ENCODE measurements at regions not wholly inside any gene's neighbourhood (a gene's known extent, or its start where the extent isn't known, plus 50 kb on each side); places are given as distances from the start of the nearest gene placed in this dataset.

GRCh38 chr13:60986301-60986700 lies 429.3 kb downstream of the PCDH20 start:
- H3K36me3 ChIP-seq (ENCODE audit: control insufficient read depth in 2 of 4, insufficient read depth in 4 of 4, low read length in 3 of 4), result no peaks in the 10 kb centered on the region
- no peaks in the 10 kb centered on the region for H3K27me3 ChIP-seq (replicated peaks in 1 of 4; ENCODE audit: control insufficient read depth in 3 of 4, extremely low read depth in 1 of 4, insufficient read depth in 3 of 4, low read length in 3 of 4)
- no peak overlapping the region for H2BK20ac ChIP-seq (ENCODE audit: low read length)
- no peaks in the 10 kb centered on the region for H3K79me1 ChIP-seq (ENCODE audit: low read depth, low read length)
- no peak overlapping the region for H2BK5ac ChIP-seq (ENCODE audit: low read depth, low read length)
- no peaks in the 10 kb centered on the region for H3K79me2 ChIP-seq (ENCODE audit: control insufficient read depth in 1 of 2, insufficient read depth in 2 of 2, low read length in 2 of 2)
- H3K9ac ChIP-seq (replicated peaks in 1 of 4; ENCODE audit: extremely low read depth in 1 of 4, low read depth in 3 of 4, low read length in 3 of 4), result no peak overlapping the region
- H3K23ac ChIP-seq (ENCODE audit: insufficient read length), result no peak overlapping the region
- H3K4me2 ChIP-seq (ENCODE audit: insufficient read depth in 1 of 2, low read depth in 2 of 2, low read length in 2 of 2), result no peak overlapping the region
- H3K14ac ChIP-seq (ENCODE audit: insufficient read length), result no peak overlapping the region
- H4K20me1 ChIP-seq (replicated peaks in 1 of 2; ENCODE audit: control insufficient read depth in 1 of 2, insufficient read depth in 2 of 2, low read length in 2 of 2), result no peaks in the 10 kb centered on the region
- CTCF ChIA-PET (ENCODE audit: partially characterized antibody), result no interaction called here
- H3K27ac ChIP-seq (ENCODE audit: low read depth, low read length), result no peak overlapping the region
- FAIRE-seq (no peak), DNase-seq (ENCODE audit: low read depth in 1 of 2, low spot score in 2 of 2) (no peak)
- no peak overlapping the region for H3K4me3 ChIP-seq (ENCODE audit: extremely low read depth in 1 of 4, insufficient read depth in 2 of 4, low read depth in 3 of 4, low read length in 4 of 4)
- no peak overlapping the region for H3K4ac ChIP-seq (replicated peaks; ENCODE audit: insufficient read length, low read depth, low read length)
- H2BK15ac ChIP-seq (ENCODE audit: low read length), result no peak overlapping the region
- H4K8ac ChIP-seq (ENCODE audit: extremely low read depth, insufficient read depth, low read length), result no peak overlapping the region
- H4K91ac ChIP-seq (replicated peaks; ENCODE audit: insufficient read length, low read length), result no peak overlapping the region
- H3K56ac ChIP-seq (replicated peaks; ENCODE audit: insufficient read length, low read depth, low read length), result no peak overlapping the region
- no peak overlapping the region for H2BK12ac ChIP-seq (ENCODE audit: low read depth, low read length)
- no peak overlapping the region for H3K18ac ChIP-seq (ENCODE audit: extremely low read depth, low read length)
- H3K23me2 ChIP-seq (ENCODE audit: low read depth, low read length), result no peaks in the 10 kb centered on the region
- H3K9me3 ChIP-seq (ENCODE audit: insufficient read depth in 2 of 2, low read depth in 1 of 2, low read length in 1 of 2), result no peaks in the 10 kb centered on the region
- H2BK120ac ChIP-seq (replicated peaks; ENCODE audit: low read depth, low read length), result no peak overlapping the region
- no peak overlapping the region for H2AFZ ChIP-seq (ENCODE audit: low read length)
- POLR2A ChIA-PET (ENCODE audit: partially characterized antibody), result no interaction called here
- H3K4me1 ChIP-seq (replicated peaks in 1 of 4; ENCODE audit: control insufficient read depth in 3 of 4, insufficient read depth in 4 of 4, low read length in 3 of 4), result no peaks in the 10 kb centered on the region
- 86% methylated on average over 1 of the region's 1 CpG; no CpG with 5 or more reads in 1 of the 2 experiments for WGBS, 2 experiments (ENCODE audit: extremely low coverage in 1 of 2, insufficient coverage in 1 of 2, insufficient read length in 1 of 2, insufficient replicate concordance in 2 of 2, low coverage in 1 of 2, low lambda C conversion rate in 2 of 2, missing lambda C conversion rate in 1 of 2)
- no peak overlapping the region for H4K5ac ChIP-seq (ENCODE audit: insufficient read length, low read depth, low read length)
- no peak for TF ChIP-seq NRF1 (IDR thresholded peaks at IDR 0.05; ENCODE audit: low read depth, low read length)
- TF ChIP-seq SIN3A (conservative IDR thresholded peaks at IDR 0.05 in 1 of 2, IDR thresholded peaks at IDR 0.05 in 1 of 2; ENCODE audit: low read depth in 1 of 2, low read length in 2 of 2), result no peak
- TF ChIP-seq NANOG (IDR thresholded peaks at IDR 0.05; ENCODE audit: insufficient read depth, low read depth, low read length, poor library complexity, severe bottlenecking), result no peak
- TF ChIP-seq SP2 (IDR thresholded peaks at IDR 0.05; ENCODE audit: low read length), result no peak
- TF ChIP-seq, protein P1, sequence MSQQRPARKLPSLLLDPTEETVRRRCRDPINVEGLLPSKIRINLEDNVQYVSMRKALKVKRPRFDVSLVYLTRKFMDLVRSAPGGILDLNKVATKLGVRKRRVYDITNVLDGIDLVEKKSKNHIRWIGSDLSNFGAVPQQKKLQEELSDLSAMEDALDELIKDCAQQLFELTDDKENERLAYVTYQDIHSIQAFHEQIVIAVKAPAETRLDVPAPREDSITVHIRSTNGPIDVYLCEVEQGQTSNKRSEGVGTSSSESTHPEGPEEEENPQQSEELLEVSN (IDR thresholded peaks at IDR 0.05), result no peak
- no peak for TF ChIP-seq CREB1 (IDR thresholded peaks at IDR 0.05)
- no peak for TF ChIP-seq YY1 (IDR thresholded peaks at IDR 0.05; ENCODE audit: low read depth, low read length)
- no peak for TF ChIP-seq CBX8 (IDR thresholded peaks at IDR 0.05; ENCODE audit: borderline replicate concordance, low read depth, low read length)
- TF ChIP-seq RBBP5 (IDR thresholded peaks at IDR 0.05; ENCODE audit: borderline replicate concordance, low read depth, low read length), result no peak
- TF ChIP-seq GTF2F1 (IDR thresholded peaks at IDR 0.05; ENCODE audit: borderline replicate concordance, low read depth, low read length), result no peak
- TF ChIP-seq GABPA (IDR thresholded peaks at IDR 0.05; ENCODE audit: borderline replicate concordance, insufficient read depth, low read length), result no peak
- no peak for TF ChIP-seq BCL11A (IDR thresholded peaks at IDR 0.05; ENCODE audit: low read depth in 2 of 2, low read length in 2 of 2)
- TF ChIP-seq RAD21 (IDR thresholded peaks at IDR 0.05 in 1 of 2, conservative IDR thresholded peaks at IDR 0.05 in 1 of 2; ENCODE audit: low read depth in 2 of 2, low read length in 2 of 2), result no peak
- no peak overlapping the region for H2AK5ac ChIP-seq (ENCODE audit: low read depth, low read length)
